NB4 (cell line): ENCODE measurements at regions not wholly inside any gene's neighbourhood (a gene's known extent, or its start where the extent isn't known, plus 50 kb on each side); places are given as distances from the start of the nearest gene placed in this dataset.

ENCODE experiments used
- DNase-seq: peaks from one replicate; pipeline ENCODE4 v3.0.0; 2010; ENCODE audit warnings: low read depth
- H3K4me3 ChIP-seq: one replicate; pipeline ENCODE4 v1.5.1; 2011; ENCODE audit warnings: mild to moderate bottlenecking, low read depth, low read length, moderate library complexity
- MYC ChIP-seq: IDR thresholded peaks from 2 replicates; pipeline ENCODE4 v1.6.1; 2011; ENCODE audit warnings: low read depth, low read length
- POLR2A ChIP-seq: IDR thresholded peaks from 2 replicates; pipeline ENCODE4 v1.6.1; 2011; ENCODE audit warnings: mild to moderate bottlenecking; ENCODE audit not compliant: insufficient read length; ENCODE audit errors: extremely low read depth
- TF ChIP-seq, protein P1 (sequence below): IDR thresholded peaks from one replicate; pipeline ENCODE4 v1.5.1; 2012; ENCODE audit warnings: low read depth, low read length
- TF ChIP-seq, protein P2 (sequence below): IDR thresholded peaks from 2 replicates; pipeline ENCODE4 v1.6.1; 2011; ENCODE audit warnings: low read depth, low read length

DNA sequence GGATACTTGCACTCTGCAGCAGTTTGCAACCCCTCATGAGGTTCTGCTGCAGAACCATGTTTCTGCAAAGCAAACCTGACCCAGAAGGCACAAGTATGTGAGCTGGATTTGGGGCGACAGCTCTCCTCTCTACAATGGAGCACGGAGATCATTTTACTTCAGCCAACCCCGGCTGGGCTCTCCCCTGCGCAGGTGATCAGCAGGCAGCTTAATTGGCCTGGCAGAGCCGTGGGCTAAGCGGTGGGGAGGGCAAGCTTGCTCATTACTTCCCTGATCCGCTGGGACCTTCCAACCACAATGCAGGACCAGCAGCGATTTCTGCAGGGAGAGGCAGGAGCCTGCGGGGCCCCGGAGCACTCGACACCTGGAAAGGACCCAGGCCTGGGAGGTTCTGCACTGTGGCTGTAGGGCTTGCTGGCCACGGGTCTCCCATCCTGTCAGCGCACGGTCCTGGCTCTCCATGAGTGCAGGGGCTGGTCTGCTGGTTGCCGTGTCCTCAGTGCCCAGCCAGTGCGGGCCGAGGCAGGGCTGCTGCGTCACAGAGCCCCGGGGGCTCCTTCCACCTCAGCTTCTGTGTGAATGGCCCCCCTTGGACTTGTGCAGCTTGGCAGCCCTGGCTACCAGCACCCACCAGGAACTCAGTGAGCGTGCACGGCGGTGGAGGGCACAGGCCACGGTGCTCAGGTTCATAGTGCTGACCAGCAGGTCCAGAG is 51.8 kb upstream of the RAPGEF1 start:
- DNase-seq = no peak
- H3K4me3 ChIP-seq = no peak overlapping the region
- TF ChIP-seq, protein P1, sequence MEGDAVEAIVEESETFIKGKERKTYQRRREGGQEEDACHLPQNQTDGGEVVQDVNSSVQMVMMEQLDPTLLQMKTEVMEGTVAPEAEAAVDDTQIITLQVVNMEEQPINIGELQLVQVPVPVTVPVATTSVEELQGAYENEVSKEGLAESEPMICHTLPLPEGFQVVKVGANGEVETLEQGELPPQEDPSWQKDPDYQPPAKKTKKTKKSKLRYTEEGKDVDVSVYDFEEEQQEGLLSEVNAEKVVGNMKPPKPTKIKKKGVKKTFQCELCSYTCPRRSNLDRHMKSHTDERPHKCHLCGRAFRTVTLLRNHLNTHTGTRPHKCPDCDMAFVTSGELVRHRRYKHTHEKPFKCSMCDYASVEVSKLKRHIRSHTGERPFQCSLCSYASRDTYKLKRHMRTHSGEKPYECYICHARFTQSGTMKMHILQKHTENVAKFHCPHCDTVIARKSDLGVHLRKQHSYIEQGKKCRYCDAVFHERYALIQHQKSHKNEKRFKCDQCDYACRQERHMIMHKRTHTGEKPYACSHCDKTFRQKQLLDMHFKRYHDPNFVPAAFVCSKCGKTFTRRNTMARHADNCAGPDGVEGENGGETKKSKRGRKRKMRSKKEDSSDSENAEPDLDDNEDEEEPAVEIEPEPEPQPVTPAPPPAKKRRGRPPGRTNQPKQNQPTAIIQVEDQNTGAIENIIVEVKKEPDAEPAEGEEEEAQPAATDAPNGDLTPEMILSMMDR = no peak
- TF ChIP-seq MYC (no peak), POLR2A (no peak)
- TF ChIP-seq, protein P2, sequence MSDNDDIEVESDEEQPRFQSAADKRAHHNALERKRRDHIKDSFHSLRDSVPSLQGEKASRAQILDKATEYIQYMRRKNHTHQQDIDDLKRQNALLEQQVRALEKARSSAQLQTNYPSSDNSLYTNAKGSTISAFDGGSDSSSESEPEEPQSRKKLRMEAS = no peak
